Glutamatergic neuron (in vitro differentiated cells): ENCODE measurements at regions not wholly inside any gene's neighbourhood (a gene's known extent, or its start where the extent isn't known, plus 50 kb on each side); places are given as distances from the start of the nearest gene placed in this dataset.

Experiments
- DNase-seq: peaks from one replicate; pipeline ENCODE4 v3.0.0; 2022
- H3K27ac Mint-ChIP-seq: one replicate; pipeline ENCODE4 v1.8.0; 2020; ENCODE audit warnings: mild to moderate bottlenecking, mixed read lengths, inconsistent platforms; ENCODE audit not compliant: unreplicated experiment
- H3K27me3 Mint-ChIP-seq: one replicate; pipeline ENCODE4 v1.8.0; 2020; ENCODE audit warnings: mild to moderate bottlenecking, moderate library complexity, mixed read lengths, inconsistent platforms; ENCODE audit not compliant: unreplicated experiment
- H3K36me3 Mint-ChIP-seq: one replicate; pipeline ENCODE4 v1.8.0; 2020; ENCODE audit warnings: mild to moderate bottlenecking, mixed read lengths, inconsistent platforms; ENCODE audit not compliant: unreplicated experiment
- H3K4me1 Mint-ChIP-seq: one replicate; pipeline ENCODE4 v1.8.0; 2020; ENCODE audit warnings: mild to moderate bottlenecking, low read depth, mixed read lengths, inconsistent platforms; ENCODE audit not compliant: unreplicated experiment
- H3K4me3 Mint-ChIP-seq: one replicate; pipeline ENCODE4 v1.8.0; 2020; ENCODE audit warnings: mild to moderate bottlenecking, mixed read lengths, inconsistent platforms; ENCODE audit not compliant: unreplicated experiment
- H3K9me3 Mint-ChIP-seq: one replicate; pipeline ENCODE4 v1.8.0; 2020; ENCODE audit warnings: mild to moderate bottlenecking, moderate library complexity, mixed read lengths, inconsistent platforms; ENCODE audit not compliant: unreplicated experiment
- TF ChIP-seq, protein P1 (sequence below): fragments of 200-600 bp; sonication (generic); IDR thresholded peaks from one replicate; pipeline ENCODE4 v1.5.0; 2021; ENCODE audit not compliant: partially characterized antibody, unreplicated experiment

GRCh38 chr20:62587757-62588402, 54.4 kb upstream of the SLCO4A1 start:
- Mint-ChIP-seq H3K27me3 (peaks cover 30% of the 10 kb centered on the region), H3K4me3 (no peak overlapping the region), H3K4me1 (peaks cover 30% of the 10 kb centered on the region), H3K9me3 (peaks cover 10% of the 10 kb centered on the region), H3K36me3 (no peaks in the 10 kb centered on the region), H3K27ac (no peak overlapping the region)
- DNase-seq, result no peak
- TF ChIP-seq, protein P1, sequence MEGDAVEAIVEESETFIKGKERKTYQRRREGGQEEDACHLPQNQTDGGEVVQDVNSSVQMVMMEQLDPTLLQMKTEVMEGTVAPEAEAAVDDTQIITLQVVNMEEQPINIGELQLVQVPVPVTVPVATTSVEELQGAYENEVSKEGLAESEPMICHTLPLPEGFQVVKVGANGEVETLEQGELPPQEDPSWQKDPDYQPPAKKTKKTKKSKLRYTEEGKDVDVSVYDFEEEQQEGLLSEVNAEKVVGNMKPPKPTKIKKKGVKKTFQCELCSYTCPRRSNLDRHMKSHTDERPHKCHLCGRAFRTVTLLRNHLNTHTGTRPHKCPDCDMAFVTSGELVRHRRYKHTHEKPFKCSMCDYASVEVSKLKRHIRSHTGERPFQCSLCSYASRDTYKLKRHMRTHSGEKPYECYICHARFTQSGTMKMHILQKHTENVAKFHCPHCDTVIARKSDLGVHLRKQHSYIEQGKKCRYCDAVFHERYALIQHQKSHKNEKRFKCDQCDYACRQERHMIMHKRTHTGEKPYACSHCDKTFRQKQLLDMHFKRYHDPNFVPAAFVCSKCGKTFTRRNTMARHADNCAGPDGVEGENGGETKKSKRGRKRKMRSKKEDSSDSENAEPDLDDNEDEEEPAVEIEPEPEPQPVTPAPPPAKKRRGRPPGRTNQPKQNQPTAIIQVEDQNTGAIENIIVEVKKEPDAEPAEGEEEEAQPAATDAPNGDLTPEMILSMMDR, result no peak

GRCh38 chr20:62588458-62589149, 53.7 kb upstream of the SLCO4A1 start:
- TF ChIP-seq, protein P1, result no peak
- Mint-ChIP-seq H3K36me3 (no peaks in the 10 kb centered on the region), H3K9me3 (peaks cover 13% of the 10 kb centered on the region), H3K27ac (no peak overlapping the region), H3K27me3 (peaks cover 28% of the 10 kb centered on the region), H3K4me1 (peaks cover 24% of the 10 kb centered on the region), H3K4me3 (no peak overlapping the region)
- DNase-seq, result no peak

DNA sequence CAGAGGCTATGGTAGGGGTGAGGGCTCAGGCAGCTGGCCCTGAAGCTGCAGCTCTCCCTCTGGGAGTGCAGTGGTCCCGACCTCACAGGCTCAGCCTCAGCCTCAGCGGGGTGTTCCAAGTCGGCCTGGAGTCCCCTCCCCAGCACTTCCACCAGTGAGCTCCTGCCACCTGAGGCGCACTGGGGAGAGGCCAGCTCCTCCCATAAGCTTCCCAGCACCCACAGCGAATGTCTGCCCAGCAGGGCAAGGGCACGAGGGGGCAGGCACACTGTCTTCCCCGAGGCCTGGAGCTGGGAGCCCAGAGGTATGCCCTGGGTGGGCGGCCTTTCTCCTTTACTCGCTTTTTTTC, 53.2 kb upstream of the SLCO4A1 start:
- Mint-ChIP-seq H3K4me1 (peaks cover 24% of the 10 kb centered on the region), H3K27me3 (peaks cover 25% of the 10 kb centered on the region), H3K9me3 (peaks cover 13% of the 10 kb centered on the region), H3K27ac (no peak overlapping the region), H3K36me3 (no peaks in the 10 kb centered on the region), H3K4me3 (no peak overlapping the region)
- TF ChIP-seq, protein P1, result no peak
- DNase-seq, result no peak

GRCh38 chr20:62589720-62590119, 52.6 kb upstream of the SLCO4A1 start:
- Mint-ChIP-seq H3K27me3 (peaks cover 23% of the 10 kb centered on the region), H3K4me3 (no peak overlapping the region), H3K4me1 (peaks cover 23% of the 10 kb centered on the region), H3K9me3 (peaks cover 13% of the 10 kb centered on the region), H3K36me3 (no peaks in the 10 kb centered on the region), H3K27ac (no peak overlapping the region)
- no peak for DNase-seq
- TF ChIP-seq, protein P1, result no peak
